Sigmoid colon (tissue), 6 donors: ENCODE measurements at regions not wholly inside any gene's neighbourhood (a gene's known extent, or its start where the extent isn't known, plus 50 kb on each side); places are given as distances from the start of the nearest gene placed in this dataset.

ENCODE experiments used
- DNase-seq: peaks from one replicate; pipeline ENCODE4 v3.0.0-alpha.2; 2019
- H3K27ac ChIP-seq, 4 donors: fragments of 200-600 bp; sonication (generic); one replicate each; pipeline ENCODE4 v1.5.1; 2016 to 2019; ENCODE audit warnings: mild to moderate bottlenecking in 1 of 4
- H3K27me3 ChIP-seq, 3 donors: fragments of 200-600 bp; sonication (generic); one replicate each; pipeline ENCODE4 v1.5.1; 2019; ENCODE audit warnings: mild to moderate bottlenecking in 1 of 3
- H3K36me3 ChIP-seq, 4 donors: fragments of 200-600 bp; sonication (generic); one replicate each; pipeline ENCODE4 v1.5.1; 2016 to 2019
- H3K4me1 ChIP-seq, 4 donors: fragments of 200-600 bp; sonication (generic); one replicate each; pipeline ENCODE4 v1.5.1; 2017 to 2019
- H3K4me3 ChIP-seq, 4 donors: fragments of 200-600 bp; sonication (generic); one replicate each; pipeline ENCODE4 v1.5.1; 2017 to 2019; ENCODE audit warnings: mild to moderate bottlenecking in 2 of 4, moderate library complexity in 1 of 4
- H3K9me3 ChIP-seq, 4 donors: fragments of 200-600 bp in 3 of 4; sonication (generic) in 3 of 4; one replicate each; pipeline versions ENCODE4 v1.5.1 to v1.6.1; 2013 to 2019
- CTCF ChIP-seq, 4 experiments: fragments of 450-650 bp in 3 of 4; fragments of 200-600 bp in 1 of 4; IDR thresholded peaks; one replicate each; pipeline ENCODE4 v1.5.1; 2016 to 2019; ENCODE audit warnings: antibody characterized with exemption in 4 of 4, mild to moderate bottlenecking in 3 of 4, moderate library complexity in 2 of 4
- EP300 ChIP-seq, 4 donors: sonication (generic); formaldehyde crosslinking; IDR thresholded peaks; one replicate each; pipeline ENCODE4 v1.6.1; 2017; ENCODE audit warnings: antibody characterized with exemption in 4 of 4
- POLR2A ChIP-seq, 2 donors: fragments of 450-650 bp; IDR thresholded peaks; one replicate each; pipeline ENCODE4 v1.6.1; 2016; ENCODE audit warnings: antibody characterized with exemption in 2 of 2, mild to moderate bottlenecking in 2 of 2, moderate library complexity in 2 of 2
- POLR2AphosphoS5 ChIP-seq, 4 donors: sonication (generic); formaldehyde crosslinking; IDR thresholded peaks; one replicate each; pipeline ENCODE4 v1.6.1; 2017; ENCODE audit warnings: antibody characterized with exemption in 4 of 4
- WGBS, 2 donors: extraction: QIAGEN DNeasy Blood & Tissue Kit; methylation state at CpG; one replicate each; pipeline ENCODE4 v1.1.7; 2013; 5-methylcytosine and 5-hydroxymethylcytosine counted together
- intact Hi-C: fragments of 100-400 bp; cut with DNase I; formaldehyde crosslinking; loops from one replicate; pipeline ENCODE4 v1.15.1; 2023
- donor health status: healthy with polysubstance abuse.
- donor health status: healthy.

DNA sequence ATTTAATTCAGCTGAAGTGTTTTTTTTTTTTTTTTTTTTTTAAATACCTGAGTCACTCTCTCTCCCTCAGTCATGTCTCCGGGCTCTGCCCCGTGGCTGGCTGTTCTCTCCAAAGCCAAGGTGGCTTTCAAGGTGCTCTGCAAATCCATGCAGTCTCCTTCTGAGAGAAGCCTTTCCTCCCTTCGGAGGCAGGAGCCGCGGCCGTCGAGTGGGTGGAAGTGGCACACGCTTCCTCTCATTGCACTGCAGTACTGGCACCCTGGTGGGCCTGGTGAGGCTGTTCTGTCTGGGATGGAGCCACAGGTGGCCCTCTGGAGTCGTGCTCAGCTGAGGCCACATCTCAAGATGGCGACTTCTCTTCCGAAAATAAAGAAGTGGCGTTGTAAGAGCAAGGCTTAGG is 221.8 kb downstream of the GLRX3 start:
- no peak overlapping the region for H3K4me3 ChIP-seq
- no peaks in the 10 kb centered on the region for H3K27me3 ChIP-seq
- peaks cover 0 to 12% (median 10%) of the 10 kb centered on the region in 4 donors for H3K4me1 ChIP-seq
- 75 to 84% methylated on average over 12 of the region's 12 CpGs for WGBS, 2 donors
- no peak for TF ChIP-seq POLR2AphosphoS5 (IDR thresholded peaks at IDR 0.05)
- TF ChIP-seq CTCF (IDR thresholded peaks at IDR 0.05), result no peak
- TF ChIP-seq POLR2A (IDR thresholded peaks at IDR 0.05), result no peak
- no peak for TF ChIP-seq EP300 (IDR thresholded peaks at IDR 0.05)
- H3K9me3 ChIP-seq, result no peaks in the 10 kb centered on the region
- intact Hi-C loops, result no loop called here
- H3K36me3 ChIP-seq, result no peaks in the 10 kb centered on the region
- DNase-seq, result peak; percentile 43
- H3K27ac ChIP-seq, result no peak overlapping the region

DNA sequence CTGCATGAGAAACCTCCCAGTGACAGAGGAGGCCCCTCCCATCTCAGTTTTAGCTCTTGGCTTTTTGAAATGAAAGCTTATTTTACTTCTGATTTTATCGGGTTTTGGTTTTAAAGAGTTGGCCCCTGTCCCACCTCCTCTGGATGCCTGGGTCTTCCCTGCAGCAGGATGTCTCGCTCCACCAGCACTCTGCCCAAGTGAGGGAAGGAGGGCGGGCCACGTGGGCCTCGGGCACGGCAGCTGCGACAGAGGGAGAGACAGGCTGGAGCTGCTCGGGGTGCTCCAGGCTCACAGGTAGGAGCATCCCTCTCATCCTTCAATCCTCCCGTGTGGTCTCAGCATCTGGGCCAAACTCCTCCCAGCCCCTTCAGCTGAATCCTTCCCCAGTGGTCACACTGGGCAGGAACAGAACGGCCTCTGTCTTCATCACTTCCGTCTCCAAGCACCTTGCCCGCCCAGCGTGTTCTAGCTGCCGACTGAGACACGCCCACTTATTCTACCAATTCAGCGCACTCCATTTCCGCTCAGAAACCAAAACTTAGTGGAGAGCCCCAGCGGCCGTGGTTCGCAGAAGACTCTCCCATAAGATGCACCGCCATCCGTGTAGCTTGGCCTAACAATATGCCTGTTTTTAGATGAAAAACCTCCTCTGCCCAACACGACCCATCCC is 222.9 kb downstream of the GLRX3 start:
- H3K4me3 ChIP-seq, result no peak overlapping the region
- WGBS, 2 donors, result 80 to 83% methylated on average over 23 of the region's 23 CpGs
- H3K27me3 ChIP-seq, result no peaks in the 10 kb centered on the region
- intact Hi-C loops, result no loop called here
- no peaks in the 10 kb centered on the region for H3K36me3 ChIP-seq
- H3K27ac ChIP-seq, result no peak overlapping the region
- TF ChIP-seq EP300 (IDR thresholded peaks at IDR 0.05), result no peak
- no peak for TF ChIP-seq CTCF (IDR thresholded peaks at IDR 0.05)
- TF ChIP-seq POLR2AphosphoS5 (IDR thresholded peaks at IDR 0.05), result no peak
- no peak for TF ChIP-seq POLR2A (IDR thresholded peaks at IDR 0.05)
- peak; percentile 30 for DNase-seq
- H3K9me3 ChIP-seq, result no peaks in the 10 kb centered on the region
- H3K4me1 ChIP-seq, result peaks cover 0 to 13% (median 11%) of the 10 kb centered on the region in 4 donors

- peaks cover 0 to 13% (median 11%) of the 10 kb centered on the region in 4 donors for H3K4me1 ChIP-seq
- H3K36me3 ChIP-seq, result no peaks in the 10 kb centered on the region
- H3K27me3 ChIP-seq, result no peaks in the 10 kb centered on the region
- TF ChIP-seq POLR2A (IDR thresholded peaks at IDR 0.05), result no peak
- no peak for TF ChIP-seq CTCF (IDR thresholded peaks at IDR 0.05)
- TF ChIP-seq EP300 (IDR thresholded peaks at IDR 0.05), result no peak
- no peak for TF ChIP-seq POLR2AphosphoS5 (IDR thresholded peaks at IDR 0.05)
- H3K9me3 ChIP-seq, result no peaks in the 10 kb centered on the region
- H3K4me3 ChIP-seq, result no peak overlapping the region
- WGBS, 2 donors, result 92% methylated on average over 12 of the region's 12 CpGs
- DNase-seq, result peak; percentile 29
- intact Hi-C loops, result no loop called here
- H3K27ac ChIP-seq, result no peak overlapping the region
Observed at GRCh38 chr10:130359711-130360110, 223.5 kb downstream of the GLRX3 start.

DNA sequence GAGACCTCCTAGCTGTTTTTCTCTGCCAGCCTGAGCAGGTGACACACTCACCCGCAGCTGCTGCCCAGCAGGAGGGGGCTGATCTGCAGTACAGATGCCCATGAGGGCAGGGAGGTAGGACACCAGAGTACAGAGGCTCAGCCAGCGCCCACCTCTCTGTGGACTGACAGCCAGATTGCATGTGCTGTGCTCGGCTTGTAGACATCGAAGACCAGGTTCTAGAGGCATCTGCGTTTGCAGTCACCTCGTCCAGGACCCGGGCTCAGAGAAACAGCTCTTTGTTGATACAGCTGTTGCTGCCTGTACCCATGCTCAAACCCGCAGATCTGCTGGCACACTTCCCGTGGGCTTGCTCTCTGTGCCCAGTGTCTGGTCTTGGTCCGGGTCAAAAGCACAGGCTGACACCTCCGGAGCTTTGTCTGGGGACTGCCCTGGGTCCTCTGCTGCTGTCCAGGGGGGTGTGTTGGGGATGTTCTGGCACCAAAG is 224.7 kb downstream of the GLRX3 start:
- intact Hi-C loops, result no loop called here
- WGBS, 2 donors, result 72 to 74% methylated on average over 11 of the region's 11 CpGs
- H3K4me1 ChIP-seq, result peaks cover 0 to 13% (median 11%) of the 10 kb centered on the region in 4 donors

DNA sequence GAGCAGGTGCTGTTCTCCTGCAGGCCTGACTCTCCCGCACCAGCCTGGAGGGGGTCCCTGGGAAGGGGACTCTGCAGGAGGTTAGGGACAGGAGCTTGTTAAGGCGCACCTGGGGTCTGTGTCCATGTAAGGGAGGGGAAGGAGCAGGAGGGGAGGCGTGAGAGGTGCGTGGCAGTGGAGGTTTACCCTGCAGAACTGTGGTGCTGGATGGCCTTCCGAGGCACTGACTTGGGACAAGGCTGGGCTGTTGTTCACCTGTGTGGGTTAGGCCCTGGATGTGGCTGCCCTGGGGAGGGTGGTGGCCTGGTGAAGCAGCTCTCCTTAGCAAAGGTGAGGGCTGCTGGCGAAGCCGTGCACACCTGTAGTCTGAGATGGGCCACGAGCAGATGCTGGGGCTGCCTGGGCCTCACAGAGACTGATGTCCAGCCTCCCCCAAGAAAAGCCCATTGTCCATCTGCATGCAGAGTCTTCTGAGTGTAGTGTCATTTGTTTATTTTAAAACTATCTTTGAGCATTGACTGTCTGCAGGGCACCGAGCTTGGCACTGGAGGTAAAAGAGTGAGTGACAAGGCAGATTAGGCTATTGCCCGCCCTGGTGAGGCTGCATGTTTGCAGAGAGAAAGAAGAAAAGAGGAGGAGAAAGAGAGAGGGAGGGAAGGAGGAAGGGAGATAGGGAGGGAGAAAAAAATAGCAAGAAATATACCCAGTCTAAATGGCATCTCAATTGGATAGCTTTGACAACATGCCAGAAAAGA is 225.3 kb downstream of the GLRX3 start:
- no peaks in the 10 kb centered on the region for H3K27me3 ChIP-seq
- no peak overlapping the region for H3K4me3 ChIP-seq
- H3K36me3 ChIP-seq, result no peaks in the 10 kb centered on the region
- WGBS, 2 donors, result 82 to 85% methylated on average over 10 of the region's 10 CpGs
- H3K27ac ChIP-seq, result no peak overlapping the region
- no peak for DNase-seq
- intact Hi-C loops, result no loop called here
- TF ChIP-seq POLR2AphosphoS5 (IDR thresholded peaks at IDR 0.05) (no peak), POLR2A (IDR thresholded peaks at IDR 0.05) (no peak), EP300 (IDR thresholded peaks at IDR 0.05) (no peak), CTCF (IDR thresholded peaks at IDR 0.05) (no peak)
- H3K4me1 ChIP-seq, result peaks cover 0 to 13% (median 11%) of the 10 kb centered on the region in 4 donors
- no peaks in the 10 kb centered on the region for H3K9me3 ChIP-seq

More for the DNA sequence above, 224.7 kb downstream of the GLRX3 start:
- Histone ChIP-seq H3K27me3 (no peaks in the 10 kb centered on the region), H3K9me3 (no peaks in the 10 kb centered on the region), H3K36me3 (no peaks in the 10 kb centered on the region), H3K4me3 (no peak overlapping the region), H3K27ac (no peak overlapping the region)
- TF ChIP-seq POLR2A (IDR thresholded peaks at IDR 0.05) (no peak), EP300 (IDR thresholded peaks at IDR 0.05) (no peak), POLR2AphosphoS5 (IDR thresholded peaks at IDR 0.05) (no peak)
- DNase-seq, result peak; percentile 52
